ENCODE measurements at regions not wholly inside any gene's neighbourhood (a gene's known extent, or its start where the extent isn't known, plus 50 kb on each side); places are given as distances from the start of the nearest gene placed in this dataset.

DNA sequence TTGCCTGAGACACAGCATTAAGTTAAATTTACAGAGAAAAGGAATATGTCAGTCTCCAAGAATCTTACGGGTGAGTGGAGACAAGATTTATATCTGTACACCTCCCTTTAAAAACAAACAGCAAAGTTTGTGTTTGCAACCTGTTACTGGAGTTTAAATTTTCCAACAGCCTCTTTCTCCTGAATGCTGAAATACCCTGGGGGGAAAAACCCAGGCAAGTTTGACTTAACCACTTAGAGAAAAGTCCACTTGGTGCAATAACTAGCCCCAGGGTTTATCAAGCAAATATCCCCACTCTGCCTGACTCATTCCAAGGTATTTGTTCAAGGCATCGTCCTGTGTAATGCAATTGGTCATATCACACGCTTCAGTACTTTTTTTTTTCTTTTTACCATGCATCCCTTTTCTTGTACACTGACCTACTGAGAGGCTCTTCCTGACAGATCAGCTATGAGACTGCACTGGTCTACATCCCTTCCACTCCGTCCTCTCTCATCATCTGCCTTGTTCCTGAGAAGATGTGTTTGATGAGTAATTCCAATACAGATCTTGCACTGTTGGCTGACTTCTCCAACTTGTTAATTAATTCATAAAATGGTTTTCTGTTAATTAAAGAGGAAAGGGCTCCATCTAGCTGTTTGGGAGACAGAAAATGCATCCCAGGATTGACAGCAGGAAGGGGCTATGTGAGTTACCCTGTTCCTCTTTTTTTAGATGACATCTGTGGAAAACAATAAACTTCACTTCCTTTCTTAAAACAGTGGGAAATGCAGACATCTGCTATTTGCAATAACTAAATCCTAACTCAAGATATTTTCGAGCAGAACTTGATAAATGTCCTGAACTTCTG, 212.5 kb upstream of the IRS2 start:
- no peak for TF ChIP-seq POLR2A (IDR thresholded peaks at IDR 0.05; ENCODE audit: control extremely low read depth in 1 of 2, low read depth in 2 of 2, low read length in 2 of 2)
- TF ChIP-seq KDM1A (IDR thresholded peaks at IDR 0.05; ENCODE audit: borderline replicate concordance, low read length), result no peak
- no peak for TF ChIP-seq BCL11A (IDR thresholded peaks at IDR 0.05; ENCODE audit: low read depth in 2 of 2, low read length in 2 of 2)
- TF ChIP-seq CEBPB (IDR thresholded peaks at IDR 0.05; ENCODE audit: low read depth, low read length), result no peak
- TF ChIP-seq, protein P1, sequence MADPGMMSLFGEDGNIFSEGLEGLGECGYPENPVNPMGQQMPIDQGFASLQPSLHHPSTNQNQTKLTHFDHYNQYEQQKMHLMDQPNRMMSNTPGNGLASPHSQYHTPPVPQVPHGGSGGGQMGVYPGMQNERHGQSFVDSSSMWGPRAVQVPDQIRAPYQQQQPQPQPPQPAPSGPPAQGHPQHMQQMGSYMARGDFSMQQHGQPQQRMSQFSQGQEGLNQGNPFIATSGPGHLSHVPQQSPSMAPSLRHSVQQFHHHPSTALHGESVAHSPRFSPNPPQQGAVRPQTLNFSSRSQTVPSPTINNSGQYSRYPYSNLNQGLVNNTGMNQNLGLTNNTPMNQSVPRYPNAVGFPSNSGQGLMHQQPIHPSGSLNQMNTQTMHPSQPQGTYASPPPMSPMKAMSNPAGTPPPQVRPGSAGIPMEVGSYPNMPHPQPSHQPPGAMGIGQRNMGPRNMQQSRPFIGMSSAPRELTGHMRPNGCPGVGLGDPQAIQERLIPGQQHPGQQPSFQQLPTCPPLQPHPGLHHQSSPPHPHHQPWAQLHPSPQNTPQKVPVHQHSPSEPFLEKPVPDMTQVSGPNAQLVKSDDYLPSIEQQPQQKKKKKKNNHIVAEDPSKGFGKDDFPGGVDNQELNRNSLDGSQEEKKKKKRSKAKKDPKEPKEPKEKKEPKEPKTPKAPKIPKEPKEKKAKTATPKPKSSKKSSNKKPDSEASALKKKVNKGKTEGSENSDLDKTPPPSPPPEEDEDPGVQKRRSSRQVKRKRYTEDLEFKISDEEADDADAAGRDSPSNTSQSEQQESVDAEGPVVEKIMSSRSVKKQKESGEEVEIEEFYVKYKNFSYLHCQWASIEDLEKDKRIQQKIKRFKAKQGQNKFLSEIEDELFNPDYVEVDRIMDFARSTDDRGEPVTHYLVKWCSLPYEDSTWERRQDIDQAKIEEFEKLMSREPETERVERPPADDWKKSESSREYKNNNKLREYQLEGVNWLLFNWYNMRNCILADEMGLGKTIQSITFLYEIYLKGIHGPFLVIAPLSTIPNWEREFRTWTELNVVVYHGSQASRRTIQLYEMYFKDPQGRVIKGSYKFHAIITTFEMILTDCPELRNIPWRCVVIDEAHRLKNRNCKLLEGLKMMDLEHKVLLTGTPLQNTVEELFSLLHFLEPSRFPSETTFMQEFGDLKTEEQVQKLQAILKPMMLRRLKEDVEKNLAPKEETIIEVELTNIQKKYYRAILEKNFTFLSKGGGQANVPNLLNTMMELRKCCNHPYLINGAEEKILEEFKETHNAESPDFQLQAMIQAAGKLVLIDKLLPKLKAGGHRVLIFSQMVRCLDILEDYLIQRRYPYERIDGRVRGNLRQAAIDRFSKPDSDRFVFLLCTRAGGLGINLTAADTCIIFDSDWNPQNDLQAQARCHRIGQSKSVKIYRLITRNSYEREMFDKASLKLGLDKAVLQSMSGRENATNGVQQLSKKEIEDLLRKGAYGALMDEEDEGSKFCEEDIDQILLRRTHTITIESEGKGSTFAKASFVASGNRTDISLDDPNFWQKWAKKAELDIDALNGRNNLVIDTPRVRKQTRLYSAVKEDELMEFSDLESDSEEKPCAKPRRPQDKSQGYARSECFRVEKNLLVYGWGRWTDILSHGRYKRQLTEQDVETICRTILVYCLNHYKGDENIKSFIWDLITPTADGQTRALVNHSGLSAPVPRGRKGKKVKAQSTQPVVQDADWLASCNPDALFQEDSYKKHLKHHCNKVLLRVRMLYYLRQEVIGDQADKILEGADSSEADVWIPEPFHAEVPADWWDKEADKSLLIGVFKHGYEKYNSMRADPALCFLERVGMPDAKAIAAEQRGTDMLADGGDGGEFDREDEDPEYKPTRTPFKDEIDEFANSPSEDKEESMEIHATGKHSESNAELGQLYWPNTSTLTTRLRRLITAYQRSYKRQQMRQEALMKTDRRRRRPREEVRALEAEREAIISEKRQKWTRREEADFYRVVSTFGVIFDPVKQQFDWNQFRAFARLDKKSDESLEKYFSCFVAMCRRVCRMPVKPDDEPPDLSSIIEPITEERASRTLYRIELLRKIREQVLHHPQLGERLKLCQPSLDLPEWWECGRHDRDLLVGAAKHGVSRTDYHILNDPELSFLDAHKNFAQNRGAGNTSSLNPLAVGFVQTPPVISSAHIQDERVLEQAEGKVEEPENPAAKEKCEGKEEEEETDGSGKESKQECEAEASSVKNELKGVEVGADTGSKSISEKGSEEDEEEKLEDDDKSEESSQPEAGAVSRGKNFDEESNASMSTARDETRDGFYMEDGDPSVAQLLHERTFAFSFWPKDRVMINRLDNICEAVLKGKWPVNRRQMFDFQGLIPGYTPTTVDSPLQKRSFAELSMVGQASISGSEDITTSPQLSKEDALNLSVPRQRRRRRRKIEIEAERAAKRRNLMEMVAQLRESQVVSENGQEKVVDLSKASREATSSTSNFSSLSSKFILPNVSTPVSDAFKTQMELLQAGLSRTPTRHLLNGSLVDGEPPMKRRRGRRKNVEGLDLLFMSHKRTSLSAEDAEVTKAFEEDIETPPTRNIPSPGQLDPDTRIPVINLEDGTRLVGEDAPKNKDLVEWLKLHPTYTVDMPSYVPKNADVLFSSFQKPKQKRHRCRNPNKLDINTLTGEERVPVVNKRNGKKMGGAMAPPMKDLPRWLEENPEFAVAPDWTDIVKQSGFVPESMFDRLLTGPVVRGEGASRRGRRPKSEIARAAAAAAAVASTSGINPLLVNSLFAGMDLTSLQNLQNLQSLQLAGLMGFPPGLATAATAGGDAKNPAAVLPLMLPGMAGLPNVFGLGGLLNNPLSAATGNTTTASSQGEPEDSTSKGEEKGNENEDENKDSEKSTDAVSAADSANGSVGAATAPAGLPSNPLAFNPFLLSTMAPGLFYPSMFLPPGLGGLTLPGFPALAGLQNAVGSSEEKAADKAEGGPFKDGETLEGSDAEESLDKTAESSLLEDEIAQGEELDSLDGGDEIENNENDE (IDR thresholded peaks at IDR 0.05; ENCODE audit: insufficient replicate concordance, low read length), result no peak
- TF ChIP-seq RNF2 (IDR thresholded peaks at IDR 0.05; ENCODE audit: borderline replicate concordance, low read depth, low read length, missing control alignments, poor library complexity, severe bottlenecking), result no peak
- TF ChIP-seq SP2 (IDR thresholded peaks at IDR 0.05; ENCODE audit: low read length), result no peak
- TF ChIP-seq POLR2AphosphoS5 (IDR thresholded peaks at IDR 0.05; ENCODE audit: low read depth, low read length), result no peak
- TF ChIP-seq CREB1 (IDR thresholded peaks at IDR 0.05), result no peak
- TF ChIP-seq RFX5 (IDR thresholded peaks at IDR 0.05; ENCODE audit: borderline replicate concordance, low read depth, low read length), result no peak

Measured in H1 (cell line).